ENCODE measurements at regions not wholly inside any gene's neighbourhood (a gene's known extent, or its start where the extent isn't known, plus 50 kb on each side); places are given as distances from the start of the nearest gene placed in this dataset.

DNA sequence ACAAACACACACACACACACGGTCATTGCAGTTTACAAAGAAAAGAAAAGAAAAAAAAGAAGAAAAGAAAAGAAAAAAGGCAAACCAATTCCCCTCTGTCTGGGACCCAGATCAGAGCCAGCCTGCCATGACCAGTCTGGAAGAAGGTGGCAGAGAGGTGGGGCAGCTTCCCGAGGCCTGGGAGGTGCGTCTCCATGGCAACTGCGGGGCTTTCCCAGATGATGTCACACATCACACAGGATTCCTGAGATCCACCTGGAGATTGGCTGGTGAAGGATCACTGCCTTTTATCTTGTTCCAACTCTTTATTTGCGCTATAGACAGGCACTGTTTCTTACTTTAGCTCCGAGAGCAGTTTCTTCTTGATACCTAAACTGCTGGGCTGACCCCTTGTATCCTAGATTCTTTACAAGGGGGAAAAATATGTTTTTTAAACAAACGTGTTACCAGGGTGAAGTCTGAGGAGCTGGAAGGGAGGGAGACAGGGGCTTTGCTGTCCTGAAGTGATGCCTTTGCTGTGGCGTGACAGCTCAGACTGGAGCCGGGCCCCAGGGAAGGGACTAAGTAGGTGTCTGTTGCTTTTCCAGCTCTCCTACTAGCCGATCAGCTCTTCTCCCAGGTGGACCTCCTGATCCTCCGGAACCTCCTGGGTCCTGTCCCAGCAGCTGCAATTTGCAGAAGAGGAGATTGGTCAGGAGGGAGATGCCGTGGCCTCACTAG, 298.5 kb downstream of the KLF6 start:
- no peak for DNase-seq (ENCODE audit: low read depth, low spot score)

DNA sequence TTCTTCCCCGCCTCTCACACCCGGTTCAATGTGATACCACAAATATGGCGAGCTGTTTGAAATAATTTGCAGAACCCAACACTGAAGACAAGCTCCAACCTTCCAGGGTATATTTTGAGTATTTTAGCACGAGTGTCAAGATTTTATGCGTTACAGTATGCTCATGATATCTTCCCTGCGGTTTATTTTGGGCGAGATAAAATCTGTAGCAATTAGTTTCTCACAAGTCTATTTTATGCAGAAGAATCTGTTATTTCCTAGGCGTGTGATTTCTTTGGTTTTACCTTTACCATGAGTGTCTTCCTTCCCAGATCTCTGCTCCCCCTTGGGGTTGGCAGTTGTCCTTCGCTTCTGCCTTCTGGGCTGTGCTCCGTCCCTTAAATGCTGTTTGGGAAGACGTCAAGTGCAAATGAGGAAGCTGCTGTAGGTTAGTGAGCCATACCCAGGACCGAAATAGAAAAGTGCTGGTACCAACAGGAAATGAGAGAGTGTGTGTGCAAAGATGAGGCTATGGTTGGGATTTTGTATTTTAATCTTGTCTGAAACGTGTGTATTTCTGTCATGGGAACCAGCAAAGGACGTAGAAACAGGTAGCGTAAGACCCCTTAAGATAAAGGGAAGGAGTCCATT, 299.8 kb downstream of the KLF6 start:
- no peak for DNase-seq (ENCODE audit: low read depth, low spot score)

DNA sequence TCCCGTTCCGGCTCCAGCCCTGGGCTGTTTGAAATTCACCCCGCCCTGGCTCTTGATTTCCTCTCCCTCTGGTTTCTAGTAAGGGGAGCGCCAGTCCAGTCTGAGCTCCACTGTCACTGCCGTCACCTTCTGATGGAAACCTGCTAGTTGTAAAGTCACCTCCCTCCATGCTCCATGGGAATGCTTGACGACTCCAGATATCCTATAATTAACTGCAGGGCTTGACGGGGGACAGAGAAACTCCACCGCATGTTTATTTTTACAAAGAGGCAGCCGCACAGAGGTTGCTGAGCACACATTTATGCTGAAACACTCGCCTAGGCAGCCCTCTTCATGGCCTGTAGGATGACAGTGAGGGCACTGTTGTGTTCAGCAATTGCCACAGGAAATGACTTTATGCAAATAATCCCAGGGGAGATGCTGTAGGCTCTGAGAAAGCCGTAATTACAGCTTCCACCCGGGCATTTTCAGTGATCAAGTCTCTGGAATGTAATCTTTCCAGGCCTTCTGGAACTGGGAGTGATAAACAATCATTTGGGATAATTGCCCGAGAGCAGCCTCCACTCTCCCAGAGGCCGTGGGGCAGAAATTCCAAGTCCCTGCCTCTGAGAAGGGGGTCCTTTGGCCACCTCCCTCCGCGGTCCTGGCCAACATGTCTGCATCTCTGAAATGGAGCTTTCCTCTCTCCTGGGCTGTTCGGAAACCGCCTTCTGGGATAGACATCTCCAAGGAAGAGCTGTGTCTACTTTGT, 300.5 kb downstream of the KLF6 start:
- no peak for DNase-seq (ENCODE audit: low read depth, low spot score)

DNA sequence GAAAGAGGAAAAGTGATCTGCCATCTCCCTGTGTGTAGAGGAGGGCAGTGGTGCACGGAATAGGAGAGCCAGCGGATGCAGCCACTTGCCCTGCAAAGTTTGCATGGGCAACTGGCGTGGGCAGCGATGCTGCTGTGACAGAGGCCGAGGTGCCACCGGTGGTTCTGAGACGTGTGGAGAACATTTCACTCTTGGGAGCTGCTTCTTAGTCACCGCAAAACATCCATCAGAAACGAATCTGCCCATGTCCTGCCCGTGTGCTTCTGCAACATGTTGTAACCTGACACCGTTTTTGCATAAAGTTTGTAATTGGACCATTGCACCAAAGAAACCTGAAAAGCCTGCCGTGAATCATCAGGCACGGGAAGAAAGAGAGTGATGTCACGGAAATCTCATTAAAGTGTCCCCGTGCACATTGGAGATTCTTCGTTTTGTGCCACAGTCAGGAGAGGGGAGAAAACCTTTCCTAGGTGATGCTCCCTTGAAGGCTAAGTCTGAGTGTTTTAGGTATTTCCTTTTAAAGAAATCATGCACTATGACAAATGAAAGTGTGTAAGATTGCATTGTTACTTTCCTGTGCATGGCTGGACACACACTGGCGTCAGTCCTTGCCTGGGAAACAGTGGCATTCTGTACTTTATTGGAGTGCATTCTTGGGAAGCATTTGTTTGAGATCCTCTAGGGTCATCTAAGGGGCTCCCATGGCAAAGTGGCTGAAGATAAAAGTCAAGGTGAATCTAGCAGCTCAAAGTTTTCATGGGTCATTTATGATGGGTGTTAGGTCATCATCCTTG, 302.6 kb downstream of the KLF6 start:
- DNase-seq (ENCODE audit: low read depth, low spot score) = no peak

DNA sequence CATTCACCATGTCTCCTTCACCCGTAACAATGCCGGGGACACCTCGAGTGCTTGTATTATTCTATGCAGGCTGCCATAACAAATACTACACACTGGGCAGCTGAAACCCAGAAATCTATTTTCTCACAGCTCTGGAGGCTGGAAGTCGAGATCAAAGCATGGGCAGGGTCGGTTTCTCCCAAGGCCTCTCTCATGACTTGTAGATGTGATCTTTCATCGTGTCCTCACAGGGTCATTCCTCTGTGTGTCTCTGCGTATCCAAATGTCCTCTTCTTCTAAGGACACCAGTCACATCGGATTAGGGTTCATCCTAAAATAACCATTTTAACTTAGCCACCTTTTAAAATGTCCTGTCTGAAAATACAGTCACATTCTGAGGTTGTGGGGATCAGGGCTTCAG, 303.5 kb downstream of the KLF6 start:
- DNase-seq (ENCODE audit: low read depth, low spot score) = no peak

DNA sequence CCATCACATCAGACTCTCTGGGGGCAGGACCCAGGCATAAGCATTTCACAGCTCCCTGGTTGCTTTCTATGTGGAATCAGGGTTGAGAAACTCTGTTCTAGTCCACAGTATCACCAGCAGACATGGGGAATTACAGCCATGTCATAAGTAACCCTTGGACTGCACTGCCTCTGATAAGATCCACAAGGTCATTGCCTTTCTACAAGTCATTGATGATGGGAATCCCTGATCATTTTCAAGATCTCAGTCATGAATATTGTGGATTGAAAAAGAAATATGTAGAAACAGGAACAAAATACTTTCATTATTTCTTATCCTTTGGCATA, 304.1 kb downstream of the KLF6 start:
- DNase-seq (ENCODE audit: low read depth, low spot score) = no peak

DNA sequence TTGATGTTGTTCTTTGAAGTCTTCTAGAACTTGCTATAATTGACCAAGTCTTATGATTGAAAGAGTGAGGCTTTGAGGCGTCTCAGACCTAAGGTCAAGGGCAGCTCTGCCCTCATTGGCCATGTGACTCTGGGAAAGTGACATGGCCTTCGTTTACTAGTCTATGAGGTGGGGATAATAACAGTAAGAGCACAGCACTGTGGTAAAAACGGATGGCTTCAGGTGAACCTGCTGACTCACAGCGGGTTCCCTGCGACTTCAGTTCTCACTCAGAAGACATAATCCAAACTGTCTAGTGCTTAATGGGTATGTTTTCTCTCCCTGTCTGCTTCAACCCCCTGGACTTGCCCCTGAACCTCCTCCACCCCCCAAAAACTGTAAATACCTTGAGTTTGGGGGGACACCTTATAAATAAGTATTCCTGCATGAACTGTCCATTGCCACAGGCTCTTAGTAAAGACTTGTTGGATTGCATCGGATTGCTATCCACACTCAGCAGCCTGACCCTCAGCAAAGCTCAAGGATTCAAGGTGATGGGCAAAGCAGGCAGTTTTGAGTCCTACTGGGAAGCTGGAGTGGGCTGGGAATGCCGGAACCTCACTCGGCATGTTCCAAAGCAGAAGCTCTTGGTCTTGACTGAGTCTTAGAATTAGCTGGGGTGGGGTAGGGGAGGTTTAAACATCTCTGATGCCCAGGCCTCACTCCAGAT, 304.6 kb downstream of the KLF6 start:
- DNase-seq (ENCODE audit: low read depth, low spot score) = no peak

DNA sequence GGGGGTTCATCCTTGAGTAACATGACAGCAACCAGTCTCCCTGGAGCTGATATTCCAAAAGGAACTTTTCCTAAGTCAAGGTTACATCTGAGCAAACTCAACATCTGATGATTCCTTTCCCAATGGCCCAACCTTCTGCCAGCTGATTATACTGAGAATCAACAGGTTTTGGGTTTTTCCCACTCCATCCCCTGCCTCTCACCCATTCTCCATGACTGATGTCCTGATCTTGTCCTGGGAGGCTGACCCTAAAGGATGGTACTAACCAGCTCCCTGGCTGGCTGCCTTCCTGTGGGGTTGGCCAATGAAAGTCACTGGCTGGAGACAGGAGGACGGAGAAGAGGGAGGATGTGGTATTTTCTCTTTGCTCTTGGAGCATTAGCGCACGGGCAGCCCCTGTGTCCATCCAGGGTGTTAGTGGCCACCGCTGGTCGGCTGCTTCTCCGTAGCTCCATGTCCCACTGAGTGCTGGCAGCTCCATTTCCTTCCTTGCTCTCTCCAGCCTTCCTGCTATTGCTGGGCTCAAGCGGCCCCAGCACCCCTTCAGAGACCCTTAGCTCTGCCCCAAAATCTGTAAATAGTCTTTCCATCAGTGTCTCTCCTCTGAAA, 306.2 kb upstream of the PITRM1 start:
- no peak for DNase-seq (ENCODE audit: low read depth, low spot score)

DNA sequence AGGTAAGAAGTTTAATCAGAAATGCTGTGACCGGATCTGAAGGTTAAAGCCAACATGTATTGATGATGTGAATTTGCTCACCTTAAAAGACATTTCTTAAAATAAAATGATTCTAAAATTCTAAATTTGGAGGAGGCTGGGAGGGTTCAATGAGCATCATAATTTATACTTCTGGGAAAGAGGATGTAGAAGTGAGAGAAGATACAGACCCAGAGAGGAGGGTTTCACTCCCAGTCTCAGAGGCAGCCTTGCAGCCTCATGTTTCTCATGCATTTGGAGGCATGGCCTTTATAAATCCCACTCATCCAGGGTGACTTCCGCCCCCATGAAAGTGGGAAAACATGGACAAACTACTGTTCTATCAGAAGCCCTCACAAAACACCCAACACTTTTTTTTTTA, 305.6 kb upstream of the PITRM1 start:
- no peak for DNase-seq (ENCODE audit: low read depth, low spot score)

DNA sequence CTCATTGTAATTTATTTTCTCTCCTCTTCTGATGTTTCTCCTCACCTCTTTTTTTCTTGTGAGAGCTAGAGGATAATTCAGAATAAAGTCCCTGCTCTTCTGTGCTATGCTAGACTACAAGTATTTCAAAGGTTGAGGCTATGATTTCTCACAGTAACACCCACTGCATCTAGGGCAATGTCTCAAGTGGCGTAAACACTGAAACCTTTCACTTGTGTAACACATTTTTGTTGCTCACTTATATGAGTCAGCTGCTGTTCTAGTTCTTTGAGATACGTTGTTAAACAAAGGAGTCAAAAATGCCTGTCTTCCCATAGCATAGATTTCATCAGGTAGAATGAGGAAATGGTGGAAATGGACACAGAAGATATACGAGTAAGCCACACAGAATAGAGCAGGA, 305.1 kb upstream of the PITRM1 start:
- DNase-seq (ENCODE audit: low read depth, low spot score) = no peak

DNA sequence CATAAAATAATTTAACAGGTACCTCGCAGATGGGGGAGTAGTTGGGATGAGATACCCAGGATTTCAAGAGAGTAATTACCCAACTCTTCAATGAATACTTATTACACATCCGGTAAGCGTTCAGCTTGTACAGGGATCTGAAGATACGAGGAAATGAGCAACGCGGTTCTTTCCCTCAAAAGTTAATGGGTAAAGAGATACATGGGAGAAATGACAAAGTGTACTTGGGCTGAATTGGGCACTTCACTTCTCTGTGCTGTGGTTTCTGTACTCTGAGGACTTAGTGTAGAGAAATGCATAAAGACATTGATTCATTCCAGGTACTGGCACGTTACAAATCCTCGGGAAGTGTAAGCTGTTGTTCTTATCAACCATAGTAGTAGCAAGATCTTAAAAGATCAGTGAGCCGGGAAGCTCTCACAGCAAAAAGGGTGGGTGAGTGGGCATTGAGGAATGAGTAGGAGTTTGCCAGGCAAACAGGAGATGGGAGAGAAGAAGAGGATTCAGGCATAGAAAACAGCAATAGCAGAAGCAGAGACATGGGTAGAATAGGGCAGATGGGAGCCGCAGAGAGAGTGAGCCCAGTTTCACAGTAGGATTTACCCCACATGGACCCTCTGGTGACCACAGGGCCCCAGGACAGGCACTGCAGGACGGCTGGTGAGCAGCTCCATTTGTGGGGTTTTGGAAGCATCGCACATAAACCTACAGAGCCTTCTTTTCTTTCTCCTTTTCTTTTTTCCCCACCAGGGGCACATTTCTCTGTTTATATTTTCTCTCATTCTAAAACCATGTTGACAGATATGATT, 304.3 kb upstream of the PITRM1 start:
- DNase-seq (ENCODE audit: low read depth, low spot score) = no peak

DNA sequence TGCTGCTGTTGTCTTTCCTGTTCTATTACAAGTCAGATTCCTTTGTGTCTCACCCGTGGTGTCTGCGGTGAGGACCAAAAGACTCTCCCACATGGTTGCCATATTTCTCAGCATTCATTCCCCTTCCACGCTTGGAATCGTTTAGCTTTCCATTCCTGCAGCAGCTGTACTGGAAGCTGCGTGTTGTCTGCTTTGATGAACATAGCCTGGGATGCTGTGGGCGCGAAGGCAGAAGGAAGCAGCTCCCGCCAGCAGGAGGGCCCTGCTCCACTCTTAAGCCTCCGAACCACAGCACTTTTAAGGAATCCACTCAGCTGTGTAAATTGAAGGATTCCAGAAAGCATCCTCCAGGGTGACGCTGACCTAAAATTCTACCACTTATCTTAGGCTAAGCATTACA, 303.6 kb upstream of the PITRM1 start:
- DNase-seq (ENCODE audit: low read depth, low spot score) = no peak

DNA sequence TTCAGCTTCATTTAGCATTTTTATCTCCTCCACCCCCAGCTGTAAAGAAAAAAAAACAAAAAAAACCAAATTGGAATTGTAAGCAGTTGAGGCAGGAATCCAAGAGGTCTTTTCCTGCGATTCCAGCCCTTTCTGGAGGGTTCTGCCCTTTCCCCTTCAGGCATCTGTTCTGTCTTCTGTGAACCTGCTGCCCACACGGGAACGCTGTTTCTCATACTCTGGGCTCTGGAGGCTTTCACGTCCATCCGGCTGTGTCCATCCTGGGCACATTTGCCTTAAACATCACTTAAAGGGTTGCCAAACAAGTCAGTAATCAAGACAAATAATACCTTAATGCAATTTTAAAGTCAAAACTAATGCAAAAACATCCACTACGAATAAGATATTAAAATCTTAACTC, 302.8 kb upstream of the PITRM1 start:
- DNase-seq (ENCODE audit: low read depth, low spot score) = no peak

DNA sequence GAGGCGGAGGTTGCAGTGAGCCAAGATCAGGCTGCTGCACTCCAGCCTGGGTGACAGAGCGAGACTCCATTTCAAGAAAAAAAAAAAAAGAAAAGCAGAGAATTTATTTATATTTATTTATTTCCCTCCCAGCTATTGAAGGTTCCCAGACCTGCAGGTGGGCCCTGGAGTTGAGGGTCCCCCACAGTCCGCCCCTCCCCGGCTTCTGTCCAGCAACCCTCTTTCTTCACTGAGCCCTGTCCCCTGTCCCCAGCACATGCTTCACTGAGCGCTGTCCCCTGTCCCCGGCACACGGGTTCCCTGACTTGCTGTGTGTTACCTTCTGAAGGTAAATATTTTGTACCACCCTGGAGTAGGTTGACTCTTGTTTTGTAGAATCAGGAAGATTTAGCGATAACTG, 301.7 kb upstream of the PITRM1 start:
- no peak for DNase-seq (ENCODE audit: low read depth, low spot score)

DNA sequence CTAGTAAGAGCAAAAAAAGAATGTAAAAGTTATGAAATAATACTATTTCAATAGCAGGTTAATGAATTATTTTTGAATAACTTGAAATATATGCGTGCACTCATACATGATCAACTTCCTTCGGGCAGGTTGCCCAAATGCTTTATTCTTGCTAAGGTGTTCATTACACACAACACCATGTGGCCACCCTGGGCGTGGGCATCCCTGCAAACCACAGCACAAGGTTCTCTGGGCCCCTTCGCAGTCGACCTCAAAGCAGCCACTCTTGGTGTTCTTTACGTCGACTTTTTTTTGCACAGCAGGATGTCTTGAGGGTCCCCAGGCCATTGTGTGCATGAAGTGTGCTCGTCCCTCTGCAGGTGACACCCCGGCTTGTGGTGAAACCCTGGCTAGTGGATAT, 300.7 kb upstream of the PITRM1 start:
- no peak for DNase-seq (ENCODE audit: low read depth, low spot score)

DNA sequence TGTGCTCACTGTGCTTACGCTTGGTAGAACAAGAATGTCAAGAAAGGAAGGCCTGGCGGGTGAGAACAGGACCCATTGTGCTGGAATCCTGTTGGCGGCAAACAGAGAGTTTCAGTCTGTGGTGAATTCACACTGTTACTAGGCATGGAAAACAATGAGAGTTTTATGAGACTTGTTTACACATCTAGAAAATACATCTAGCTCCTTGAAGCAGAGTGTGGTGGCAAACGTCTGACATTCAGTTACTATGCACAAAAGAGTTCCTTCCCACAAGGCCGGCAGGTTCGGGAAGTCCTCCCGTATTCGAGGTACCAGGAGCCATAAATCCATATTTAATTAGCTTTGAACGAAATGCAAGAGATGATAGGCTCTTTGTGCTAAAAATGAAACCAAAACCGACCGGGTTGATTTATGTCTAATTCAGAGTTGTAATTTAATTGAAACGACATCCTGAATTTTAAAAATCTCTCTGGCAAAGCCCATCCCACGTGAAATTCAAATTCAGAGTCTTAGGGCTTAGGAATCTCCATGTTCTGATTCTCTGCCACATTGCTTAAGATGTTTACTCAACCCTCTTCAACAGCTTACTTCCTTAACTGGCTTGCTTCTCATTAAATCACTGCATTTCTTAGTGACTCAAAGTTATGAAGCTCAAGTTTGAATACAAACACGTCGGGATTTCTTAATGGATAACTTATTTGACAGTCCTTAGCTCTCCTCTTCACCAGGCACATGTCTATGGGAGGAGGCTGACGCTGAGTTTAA, 299.9 kb upstream of the PITRM1 start:
- DNase-seq (ENCODE audit: low read depth, low spot score) = no peak

DNA sequence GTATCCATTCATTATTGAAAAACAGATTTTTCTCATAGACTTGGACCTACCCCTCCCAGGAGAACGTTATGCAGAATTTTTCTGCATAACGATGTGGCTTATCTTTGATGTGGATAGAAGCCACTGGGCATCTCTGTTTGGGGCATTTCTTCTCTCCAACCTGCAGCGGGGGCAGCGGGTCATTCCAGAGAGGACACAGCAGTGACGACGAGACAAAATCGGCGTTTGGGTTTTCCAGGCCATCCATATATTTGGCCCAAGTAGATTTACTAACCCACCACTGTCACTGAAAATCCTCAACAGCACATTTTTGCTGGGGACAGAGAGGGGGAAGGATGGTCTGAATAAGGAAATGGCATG, 299.3 kb upstream of the PITRM1 start:
- DNase-seq (ENCODE audit: low read depth, low spot score) = no peak

DNA sequence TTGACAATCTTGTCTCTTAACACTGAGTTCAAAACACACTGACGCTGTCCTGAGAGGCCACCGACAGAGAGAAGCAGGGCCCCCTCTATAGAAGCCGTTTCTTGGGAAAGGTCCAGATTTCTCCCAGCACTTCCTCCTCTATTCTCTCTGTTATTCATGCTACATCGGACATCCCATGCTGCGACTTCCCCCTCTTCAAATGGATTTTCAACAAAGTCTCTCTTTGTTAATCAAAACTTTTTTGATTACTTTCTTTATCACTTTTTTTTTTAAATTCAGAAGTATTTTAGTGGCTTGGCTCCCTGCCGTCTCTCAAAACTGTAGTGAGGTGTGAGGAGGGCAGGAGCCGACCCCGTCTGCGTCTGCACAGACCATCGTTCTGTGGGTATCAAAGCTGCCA, 298.9 kb upstream of the PITRM1 start:
- DNase-seq (ENCODE audit: low read depth, low spot score) = no peak

DNA sequence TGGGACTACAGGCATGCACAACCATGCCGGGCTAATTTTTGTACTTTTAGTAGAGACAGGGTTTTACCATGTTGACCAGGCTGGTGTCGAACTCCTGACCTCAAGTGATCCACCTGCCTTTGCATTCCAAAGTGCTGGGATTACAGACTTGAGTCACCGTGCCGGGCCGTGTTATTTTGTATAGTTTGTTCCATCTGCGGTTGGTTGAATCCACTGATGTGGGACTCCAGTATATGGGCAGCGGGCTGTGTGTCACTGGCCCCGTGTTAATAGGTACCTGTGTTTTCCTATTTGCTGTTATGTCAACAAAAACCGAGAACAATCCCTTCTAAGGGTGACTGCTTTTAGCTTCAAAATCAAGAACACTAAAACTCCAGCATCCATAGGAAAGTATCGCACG, 297.6 kb upstream of the PITRM1 start:
- no peak for DNase-seq (ENCODE audit: low read depth, low spot score)

DNA sequence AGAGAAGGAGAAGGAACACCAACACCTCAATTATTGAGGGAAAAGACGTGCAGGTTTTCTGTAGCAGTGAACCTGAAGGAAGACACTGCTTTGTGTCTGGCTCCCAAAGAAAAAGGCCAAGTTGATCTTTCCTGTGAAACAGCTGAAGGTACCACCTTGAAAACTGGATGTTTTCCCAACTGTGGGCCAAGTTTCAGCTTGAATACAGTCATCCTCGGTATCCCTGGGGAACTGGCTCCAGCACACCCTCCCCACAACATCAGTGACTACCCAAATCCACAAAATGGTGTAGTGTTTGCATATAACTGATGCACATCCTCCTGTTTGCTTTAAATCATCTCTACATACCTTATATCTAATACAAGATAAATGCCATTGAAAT, 297.0 kb upstream of the PITRM1 start:
- DNase-seq (ENCODE audit: low read depth, low spot score) = no peak

All from activated CD4-positive, CD25-positive, alpha-beta regulatory T cell treated with anti-CD3 and anti-CD28 coated beads, Interleukin-2, amount 50 U/mL, for 16 hours (primary cell).